ENCODE measurements at regions not wholly inside any gene's neighbourhood (a gene's known extent, or its start where the extent isn't known, plus 50 kb on each side); places are given as distances from the start of the nearest gene placed in this dataset.

GRCh38 chr6:67717281-67717680 is 917.8 kb upstream of the ADGRB3 start:
- no peaks in the 10 kb centered on the region for H3K27me3 Mint-ChIP-seq (ENCODE audit: low read depth in 2 of 2)
- H3K4me3 Mint-ChIP-seq, result no peak overlapping the region
- no peak for TF ChIP-seq CTCF (IDR thresholded peaks at IDR 0.05)
- DNase-seq (no peak), ATAC-seq (no peak)
- no peaks in the 10 kb centered on the region for H3K9me3 ChIP-seq (ENCODE audit: control insufficient read depth, insufficient read depth, low read length)
- H3K27ac ChIP-seq (ENCODE audit: low read length), result no peak overlapping the region
- no peaks in the 10 kb centered on the region for H3K4me1 Mint-ChIP-seq
- H3K9me3 Mint-ChIP-seq, result peaks cover 14 to 19% of the 10 kb centered on the region in 2 donors
- intact Hi-C loops (cut with micrococcal nuclease), result no loop called here
- no peaks in the 10 kb centered on the region for H3K27me3 ChIP-seq (ENCODE audit: control insufficient read depth, insufficient read depth, low read length)
- WGBS (ENCODE audit: insufficient coverage), result 80% methylated on average over 1 of the region's 3 CpGs
- H3K36me3 ChIP-seq (ENCODE audit: control insufficient read depth, insufficient read depth, low read length), result no peaks in the 10 kb centered on the region
- H3K27ac Mint-ChIP-seq, result no peak overlapping the region
- H3K4me1 ChIP-seq (ENCODE audit: control insufficient read depth, insufficient read depth, low read length), result no peaks in the 10 kb centered on the region
- H3K4me3 ChIP-seq (ENCODE audit: low read length), result no peak overlapping the region
- no peaks in the 10 kb centered on the region for H3K36me3 Mint-ChIP-seq

GRCh38 chr6:67706388-67706787 is 928.7 kb upstream of the ADGRB3 start:
- H3K4me1 ChIP-seq (ENCODE audit: control insufficient read depth, insufficient read depth, low read length), result no peaks in the 10 kb centered on the region
- Mint-ChIP-seq H3K9me3 (peaks cover 18 to 35% of the 10 kb centered on the region in 2 donors), H3K4me1 (no peaks in the 10 kb centered on the region), H3K27me3 (ENCODE audit: low read depth in 2 of 2) (no peaks in the 10 kb centered on the region), H3K4me3 (no peak overlapping the region), H3K27ac (no peak overlapping the region), H3K36me3 (no peaks in the 10 kb centered on the region)
- no peak overlapping the region for H3K4me3 ChIP-seq (ENCODE audit: low read length)
- H3K9me3 ChIP-seq (ENCODE audit: control insufficient read depth, insufficient read depth, low read length), result peaks cover 4% of the 10 kb centered on the region
- H3K27me3 ChIP-seq (ENCODE audit: control insufficient read depth, insufficient read depth, low read length), result no peaks in the 10 kb centered on the region
- H3K27ac ChIP-seq (ENCODE audit: low read length), result no peak overlapping the region
- H3K36me3 ChIP-seq (ENCODE audit: control insufficient read depth, insufficient read depth, low read length), result no peaks in the 10 kb centered on the region
- intact Hi-C loops (cut with micrococcal nuclease), result no loop called here
- TF ChIP-seq CTCF (IDR thresholded peaks at IDR 0.05), result no peak
- WGBS (ENCODE audit: insufficient coverage), result 79% methylated on average over 2 of the region's 2 CpGs
- no peak for DNase-seq
- ATAC-seq, result no peak

GRCh38 chr6:67698534-67698933 is 936.5 kb upstream of the ADGRB3 start:
- Histone ChIP-seq H3K27me3 (ENCODE audit: control insufficient read depth, insufficient read depth, low read length) (no peaks in the 10 kb centered on the region), H3K9me3 (ENCODE audit: control insufficient read depth, insufficient read depth, low read length) (no peaks in the 10 kb centered on the region), H3K36me3 (ENCODE audit: control insufficient read depth, insufficient read depth, low read length) (no peaks in the 10 kb centered on the region), H3K4me3 (ENCODE audit: low read length) (no peak overlapping the region), H3K4me1 (ENCODE audit: control insufficient read depth, insufficient read depth, low read length) (no peaks in the 10 kb centered on the region), H3K27ac (ENCODE audit: low read length) (no peak overlapping the region)
- no peaks in the 10 kb centered on the region for H3K27me3 Mint-ChIP-seq (ENCODE audit: low read depth in 2 of 2)
- H3K27ac Mint-ChIP-seq, result no peak overlapping the region
- H3K4me3 Mint-ChIP-seq, result no peak overlapping the region
- intact Hi-C loops (cut with micrococcal nuclease), result no loop called here
- TF ChIP-seq CTCF (IDR thresholded peaks at IDR 0.05), result no peak
- H3K36me3 Mint-ChIP-seq, result peaks cover 5% of the 10 kb centered on the region
- WGBS (ENCODE audit: insufficient coverage), result 62% methylated on average over 2 of the region's 4 CpGs
- H3K4me1 Mint-ChIP-seq, result no peaks in the 10 kb centered on the region
- peaks cover 10 to 17% of the 10 kb centered on the region in 2 donors for H3K9me3 Mint-ChIP-seq
- ATAC-seq, result no peak
- DNase-seq, result no peak

GRCh38 chr6:67694127-67694526 is 941.0 kb upstream of the ADGRB3 start:
- no peak for TF ChIP-seq CTCF (IDR thresholded peaks at IDR 0.05)
- intact Hi-C loops (cut with micrococcal nuclease), result no loop called here
- H3K27ac ChIP-seq (ENCODE audit: low read length), result no peak overlapping the region
- ATAC-seq (no peak), DNase-seq (no peak)
- H3K27me3 Mint-ChIP-seq (ENCODE audit: low read depth in 2 of 2), result no peaks in the 10 kb centered on the region
- H3K4me3 ChIP-seq (ENCODE audit: low read length), result no peak overlapping the region
- H3K27me3 ChIP-seq (ENCODE audit: control insufficient read depth, insufficient read depth, low read length), result no peaks in the 10 kb centered on the region
- H3K36me3 Mint-ChIP-seq, result peaks cover 5% of the 10 kb centered on the region
- WGBS (ENCODE audit: insufficient coverage), result 83% methylated on average over 3 of the region's 4 CpGs
- H3K4me1 ChIP-seq (ENCODE audit: control insufficient read depth, insufficient read depth, low read length), result no peaks in the 10 kb centered on the region
- H3K4me1 Mint-ChIP-seq, result no peaks in the 10 kb centered on the region
- H3K27ac Mint-ChIP-seq, result no peak overlapping the region
- peaks cover 8 to 16% of the 10 kb centered on the region in 2 donors for H3K9me3 Mint-ChIP-seq
- H3K4me3 Mint-ChIP-seq, result no peak overlapping the region
- H3K9me3 ChIP-seq (ENCODE audit: control insufficient read depth, insufficient read depth, low read length), result peaks cover 5% of the 10 kb centered on the region
- no peaks in the 10 kb centered on the region for H3K36me3 ChIP-seq (ENCODE audit: control insufficient read depth, insufficient read depth, low read length)
